GM23338 (cell line): ENCODE measurements at regions not wholly inside any gene's neighbourhood (a gene's known extent, or its start where the extent isn't known, plus 50 kb on each side); places are given as distances from the start of the nearest gene placed in this dataset.
A peak's percentile ranks its signal among the peaks of the same experiment; 100 is the strongest.

Source experiments
- ATAC-seq: fragments of 200-7000 bp; cut with Tn5 transposase; 3 replicates; pipeline ENCODE4 v1.9.1; 2020
- DNase-seq: peaks from one replicate; pipeline ENCODE4 v3.0.0-alpha.2; 2015; ENCODE audit warnings: low spot score
- H2AFZ ChIP-seq: fragments of 200-600 bp; sonication (generic); 2 replicates; pipeline ENCODE4 v1.8.0; 2016; ENCODE audit warnings: antibody characterized with exemption, mild to moderate bottlenecking, moderate library complexity
- H3F3A ChIP-seq: fragments of 200-600 bp; sonication (generic); replicated peaks from 2 replicates; pipeline ENCODE4 v1.8.0; 2017; ENCODE audit warnings: antibody characterized with exemption, mixed run types, low read depth
- H3K27ac ChIP-seq: fragments of 200-600 bp; sonication (generic); 2 replicates; pipeline ENCODE4 v1.6.1; 2016; ENCODE audit warnings: low read depth
- H3K27me3 ChIP-seq: fragments of 200-600 bp; sonication (generic); 2 replicates; pipeline ENCODE4 v1.8.0; 2016; ENCODE audit warnings: mild to moderate bottlenecking, mixed run types, moderate library complexity; ENCODE audit not compliant: insufficient read depth
- H3K36me3 ChIP-seq: fragments of 200-600 bp; sonication (generic); 2 replicates; pipeline ENCODE4 v1.8.0; 2016; ENCODE audit warnings: mild to moderate bottlenecking; ENCODE audit not compliant: insufficient read depth
- H3K4me1 ChIP-seq: fragments of 200-600 bp; sonication (generic); 2 replicates; pipeline ENCODE4 v1.8.0; 2016; ENCODE audit warnings: mild to moderate bottlenecking, moderate library complexity; ENCODE audit not compliant: insufficient read depth
- H3K4me2 ChIP-seq: fragments of 200-600 bp; sonication (generic); 2 replicates; pipeline ENCODE4 v1.7.1; 2017; ENCODE audit warnings: mixed run types
- H3K4me3 ChIP-seq: fragments of 200-600 bp; sonication (generic); 2 replicates; pipeline ENCODE4 v1.6.1; 2016; ENCODE audit warnings: mixed run types
- H3K79me2 ChIP-seq: fragments of 200-600 bp; sonication (generic); replicated peaks from 2 replicates; pipeline ENCODE4 v1.8.0; 2017; ENCODE audit warnings: mild to moderate bottlenecking; ENCODE audit not compliant: insufficient read depth
- H3K9me2 ChIP-seq: fragments of 200-600 bp; sonication (generic); 2 replicates; pipeline ENCODE4 v1.8.0; 2017; ENCODE audit not compliant: insufficient read depth
- H4K20me1 ChIP-seq: fragments of 200-600 bp; sonication (generic); replicated peaks from 2 replicates; pipeline ENCODE4 v1.8.0; 2017; ENCODE audit warnings: mild to moderate bottlenecking; ENCODE audit not compliant: insufficient read depth
- H3K27ac Mint-ChIP-seq: 2 replicates; pipeline ENCODE4 v1.8.0; 2020; ENCODE audit warnings: inconsistent platforms, mild to moderate bottlenecking, moderate library complexity, mixed read lengths
- H3K27me3 Mint-ChIP-seq: 3 replicates; pipeline ENCODE4 v1.8.0; 2022; ENCODE audit warnings: low read depth, mild to moderate bottlenecking, moderate library complexity, mixed read lengths, inconsistent platforms; ENCODE audit not compliant: insufficient read depth, poor library complexity
- H3K36me3 Mint-ChIP-seq: 3 replicates; pipeline ENCODE4 v1.8.0; 2021; ENCODE audit warnings: low read depth, mild to moderate bottlenecking, inconsistent platforms, moderate library complexity, mixed read lengths
- H3K4me1 Mint-ChIP-seq: 3 replicates; pipeline ENCODE4 v1.8.0; 2020; ENCODE audit warnings: mild to moderate bottlenecking, inconsistent platforms, mixed read lengths
- H3K4me3 Mint-ChIP-seq: 3 replicates; pipeline ENCODE4 v1.8.0; 2021; ENCODE audit warnings: moderate library complexity, mild to moderate bottlenecking, inconsistent platforms, mixed read lengths
- H3K9me3 Mint-ChIP-seq: 3 replicates; pipeline ENCODE4 v1.8.0; 2020; ENCODE audit warnings: moderate library complexity, mild to moderate bottlenecking, inconsistent platforms, mixed read lengths
- CREB1 ChIP-seq: fragments of 250-450 bp; sonication (Bioruptor Pico); IDR thresholded peaks from 2 replicates; pipeline ENCODE4 v1.5.0; 2020; ENCODE audit warnings: low read depth, mild to moderate bottlenecking, moderate library complexity
- EZH2 ChIP-seq: fragments of 200-600 bp; sonication (generic); IDR thresholded peaks from one replicate; pipeline ENCODE4 v1.8.0; 2017; ENCODE audit warnings: antibody characterized with exemption, mild to moderate bottlenecking, low read depth; ENCODE audit not compliant: unreplicated experiment
- EZH2phosphoT487 ChIP-seq: fragments of 200-600 bp; sonication (generic); IDR thresholded peaks from one replicate; pipeline ENCODE4 v1.8.1; 2018; ENCODE audit warnings: antibody characterized with exemption; ENCODE audit not compliant: unreplicated experiment
- JUNB ChIP-seq: IDR thresholded peaks from one replicate; pipeline ENCODE4 v1.6.1; 2016; ENCODE audit warnings: antibody characterized with exemption; ENCODE audit not compliant: unreplicated experiment
- NANOG ChIP-seq: IDR thresholded peaks from 2 replicates; pipeline ENCODE4 v1.6.1; 2016; ENCODE audit warnings: antibody characterized with exemption, borderline replicate concordance
- POLR2AphosphoS5 ChIP-seq: IDR thresholded peaks from 2 replicates; pipeline ENCODE4 v1.6.1; 2016; ENCODE audit warnings: antibody characterized with exemption, low read depth
- STAT1 ChIP-seq: IDR thresholded peaks from one replicate; pipeline ENCODE4 v1.6.1; 2016; ENCODE audit warnings: antibody characterized with exemption; ENCODE audit not compliant: unreplicated experiment
- ZNF114 ChIP-seq: fragments of 250-450 bp; sonication (Bioruptor Pico); IDR thresholded peaks from 2 replicates; pipeline ENCODE4 v1.5.0; 2020; ENCODE audit warnings: mild to moderate bottlenecking, moderate library complexity
- ZNF331 ChIP-seq: fragments of 250-450 bp; sonication (Bioruptor Pico); IDR thresholded peaks from 2 replicates; pipeline ENCODE4 v1.5.0; 2020; ENCODE audit warnings: low read depth, mild to moderate bottlenecking, moderate library complexity
- TF ChIP-seq, protein P1 (sequence below), 2 experiments: fragments of 200-600 bp in 1 of 2; sonication (generic) in 1 of 2; conservative IDR thresholded peaks; 2 replicates each; pipeline versions ENCODE4 v1.5.1 to v1.6.1; 2016 to 2017; ENCODE audit warnings: antibody characterized with exemption in 2 of 2, low read depth in 2 of 2, mild to moderate bottlenecking in 2 of 2, moderate library complexity in 1 of 2
- TF ChIP-seq, protein P2 (sequence below): IDR thresholded peaks from one replicate; pipeline ENCODE4 v1.6.1; 2018; ENCODE audit warnings: antibody characterized with exemption; ENCODE audit not compliant: unreplicated experiment
- TF ChIP-seq, protein P3 (sequence below): IDR thresholded peaks from 2 replicates; pipeline ENCODE4 v1.6.1; 2016; ENCODE audit warnings: antibody characterized with exemption

DNA sequence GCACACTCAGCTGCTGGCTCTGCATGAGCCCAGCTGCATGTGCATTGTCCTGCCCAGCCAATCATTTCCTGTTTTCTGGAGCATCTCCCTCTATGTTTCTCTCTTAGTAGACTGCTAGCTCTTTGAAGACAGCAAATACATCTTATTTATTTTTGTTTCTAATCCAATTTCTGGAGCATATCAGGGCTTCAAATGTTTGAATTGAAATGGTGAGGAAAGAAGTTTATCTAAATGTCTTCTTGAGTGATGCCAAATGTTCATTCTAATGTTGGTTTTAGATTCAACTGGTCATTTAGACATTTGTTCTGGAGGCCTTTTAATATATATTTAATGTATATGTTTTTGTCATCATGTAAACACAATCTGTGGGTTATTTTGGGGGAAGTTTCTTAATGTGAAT, 141.9 kb downstream of the DNAJB9 start:
- Histone ChIP-seq H3K4me1 (no peaks in the 10 kb centered on the region), H3K9me2 (no peaks in the 10 kb centered on the region), H3K27me3 (no peaks in the 10 kb centered on the region), H4K20me1 (no peaks in the 10 kb centered on the region), H3K4me3 (no peak overlapping the region), H3K36me3 (no peaks in the 10 kb centered on the region), H3K27ac (no peak overlapping the region), H3K79me2 (no peaks in the 10 kb centered on the region), H3F3A (no peaks in the 10 kb centered on the region), H3K4me2 (no peak overlapping the region), H2AFZ (peak overlapping the region; percentile 4; the same call in 1 of the 2 replicates)
- no peaks in the 10 kb centered on the region for H3K9me3 Mint-ChIP-seq
- TF ChIP-seq NANOG: no peak
- H3K36me3 Mint-ChIP-seq: no peaks in the 10 kb centered on the region
- H3K27me3 Mint-ChIP-seq: no peaks in the 10 kb centered on the region
- DNase-seq (peak; percentile 22), ATAC-seq (peak; percentile 47; the same call in 2 of the 3 replicates)
- H3K4me1 Mint-ChIP-seq: peaks cover 9% of the 10 kb centered on the region; the same call in 2 of the 3 replicates
- H3K27ac Mint-ChIP-seq: 0 out of 2 replicates have a peak overlapping the region, but pooled peaks have one; percentile 3
- no peak overlapping the region for H3K4me3 Mint-ChIP-seq

DNA sequence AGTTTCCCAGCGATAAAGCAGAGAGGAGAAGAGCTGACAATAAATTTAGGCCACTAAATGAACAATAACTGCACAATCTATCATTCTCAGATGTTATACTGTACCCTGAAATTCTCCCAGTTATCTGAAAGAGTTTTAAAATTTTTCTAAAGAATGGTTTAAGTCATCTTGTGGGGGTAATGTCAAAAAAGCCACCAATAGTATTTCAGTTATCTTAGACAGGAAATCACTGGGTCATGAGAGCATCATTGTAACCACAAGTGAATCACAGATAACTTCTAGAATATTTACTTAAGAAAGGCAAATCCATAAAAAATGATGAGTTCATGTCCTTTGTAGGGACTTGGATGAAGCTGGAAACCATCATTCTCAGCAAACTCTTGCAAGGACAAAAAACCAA, 147.1 kb downstream of the DNAJB9 start:
- H3K4me1 ChIP-seq: no peaks in the 10 kb centered on the region
- H2AFZ ChIP-seq: no peak overlapping the region
- H3K79me2 ChIP-seq: no peaks in the 10 kb centered on the region
- H3K27me3 ChIP-seq: no peaks in the 10 kb centered on the region
- Mint-ChIP-seq H3K27ac (no peak overlapping the region), H3K36me3 (no peaks in the 10 kb centered on the region), H3K9me3 (no peaks in the 10 kb centered on the region), H3K4me1 (peaks cover 3% of the 10 kb centered on the region; the same call in 2 of the 3 replicates), H3K4me3 (no peak overlapping the region), H3K27me3 (no peaks in the 10 kb centered on the region)
- peaks cover 4% of the 10 kb centered on the region; the same call in 1 of the 2 replicates for H3K9me2 ChIP-seq
- no peak overlapping the region for H3K27ac ChIP-seq
- DNase-seq (no peak), ATAC-seq (no peak)
- no peaks in the 10 kb centered on the region for H4K20me1 ChIP-seq
- no peak overlapping the region for H3K4me3 ChIP-seq
- H3K4me2 ChIP-seq: no peak overlapping the region
- H3K36me3 ChIP-seq: no peaks in the 10 kb centered on the region
- no peaks in the 10 kb centered on the region for H3F3A ChIP-seq
- no peak for TF ChIP-seq POLR2AphosphoS5
- TF ChIP-seq, protein P1, sequence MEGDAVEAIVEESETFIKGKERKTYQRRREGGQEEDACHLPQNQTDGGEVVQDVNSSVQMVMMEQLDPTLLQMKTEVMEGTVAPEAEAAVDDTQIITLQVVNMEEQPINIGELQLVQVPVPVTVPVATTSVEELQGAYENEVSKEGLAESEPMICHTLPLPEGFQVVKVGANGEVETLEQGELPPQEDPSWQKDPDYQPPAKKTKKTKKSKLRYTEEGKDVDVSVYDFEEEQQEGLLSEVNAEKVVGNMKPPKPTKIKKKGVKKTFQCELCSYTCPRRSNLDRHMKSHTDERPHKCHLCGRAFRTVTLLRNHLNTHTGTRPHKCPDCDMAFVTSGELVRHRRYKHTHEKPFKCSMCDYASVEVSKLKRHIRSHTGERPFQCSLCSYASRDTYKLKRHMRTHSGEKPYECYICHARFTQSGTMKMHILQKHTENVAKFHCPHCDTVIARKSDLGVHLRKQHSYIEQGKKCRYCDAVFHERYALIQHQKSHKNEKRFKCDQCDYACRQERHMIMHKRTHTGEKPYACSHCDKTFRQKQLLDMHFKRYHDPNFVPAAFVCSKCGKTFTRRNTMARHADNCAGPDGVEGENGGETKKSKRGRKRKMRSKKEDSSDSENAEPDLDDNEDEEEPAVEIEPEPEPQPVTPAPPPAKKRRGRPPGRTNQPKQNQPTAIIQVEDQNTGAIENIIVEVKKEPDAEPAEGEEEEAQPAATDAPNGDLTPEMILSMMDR (conservative IDR thresholded peaks at IDR 0.05; ENCODE audit: low read depth in 2 of 2): no peak
- TF ChIP-seq ZNF114 (CRISPR knock-in tag): no peak
- TF ChIP-seq EZH2phosphoT487: no peak
- no peak for TF ChIP-seq CREB1 (CRISPR knock-in tag)
- TF ChIP-seq JUNB: no peak
- TF ChIP-seq NANOG: no peak
- no peak for TF ChIP-seq EZH2
- no peak for TF ChIP-seq STAT1
- TF ChIP-seq, protein P2, sequence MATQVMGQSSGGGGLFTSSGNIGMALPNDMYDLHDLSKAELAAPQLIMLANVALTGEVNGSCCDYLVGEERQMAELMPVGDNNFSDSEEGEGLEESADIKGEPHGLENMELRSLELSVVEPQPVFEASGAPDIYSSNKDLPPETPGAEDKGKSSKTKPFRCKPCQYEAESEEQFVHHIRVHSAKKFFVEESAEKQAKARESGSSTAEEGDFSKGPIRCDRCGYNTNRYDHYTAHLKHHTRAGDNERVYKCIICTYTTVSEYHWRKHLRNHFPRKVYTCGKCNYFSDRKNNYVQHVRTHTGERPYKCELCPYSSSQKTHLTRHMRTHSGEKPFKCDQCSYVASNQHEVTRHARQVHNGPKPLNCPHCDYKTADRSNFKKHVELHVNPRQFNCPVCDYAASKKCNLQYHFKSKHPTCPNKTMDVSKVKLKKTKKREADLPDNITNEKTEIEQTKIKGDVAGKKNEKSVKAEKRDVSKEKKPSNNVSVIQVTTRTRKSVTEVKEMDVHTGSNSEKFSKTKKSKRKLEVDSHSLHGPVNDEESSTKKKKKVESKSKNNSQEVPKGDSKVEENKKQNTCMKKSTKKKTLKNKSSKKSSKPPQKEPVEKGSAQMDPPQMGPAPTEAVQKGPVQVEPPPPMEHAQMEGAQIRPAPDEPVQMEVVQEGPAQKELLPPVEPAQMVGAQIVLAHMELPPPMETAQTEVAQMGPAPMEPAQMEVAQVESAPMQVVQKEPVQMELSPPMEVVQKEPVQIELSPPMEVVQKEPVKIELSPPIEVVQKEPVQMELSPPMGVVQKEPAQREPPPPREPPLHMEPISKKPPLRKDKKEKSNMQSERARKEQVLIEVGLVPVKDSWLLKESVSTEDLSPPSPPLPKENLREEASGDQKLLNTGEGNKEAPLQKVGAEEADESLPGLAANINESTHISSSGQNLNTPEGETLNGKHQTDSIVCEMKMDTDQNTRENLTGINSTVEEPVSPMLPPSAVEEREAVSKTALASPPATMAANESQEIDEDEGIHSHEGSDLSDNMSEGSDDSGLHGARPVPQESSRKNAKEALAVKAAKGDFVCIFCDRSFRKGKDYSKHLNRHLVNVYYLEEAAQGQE: no peak
- TF ChIP-seq, protein P3, sequence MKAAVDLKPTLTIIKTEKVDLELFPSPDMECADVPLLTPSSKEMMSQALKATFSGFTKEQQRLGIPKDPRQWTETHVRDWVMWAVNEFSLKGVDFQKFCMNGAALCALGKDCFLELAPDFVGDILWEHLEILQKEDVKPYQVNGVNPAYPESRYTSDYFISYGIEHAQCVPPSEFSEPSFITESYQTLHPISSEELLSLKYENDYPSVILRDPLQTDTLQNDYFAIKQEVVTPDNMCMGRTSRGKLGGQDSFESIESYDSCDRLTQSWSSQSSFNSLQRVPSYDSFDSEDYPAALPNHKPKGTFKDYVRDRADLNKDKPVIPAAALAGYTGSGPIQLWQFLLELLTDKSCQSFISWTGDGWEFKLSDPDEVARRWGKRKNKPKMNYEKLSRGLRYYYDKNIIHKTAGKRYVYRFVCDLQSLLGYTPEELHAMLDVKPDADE: no peak
- TF ChIP-seq ZNF331 (CRISPR knock-in tag): no peak
